ENCODE measurements at regions not wholly inside any gene's neighbourhood (a gene's known extent, or its start where the extent isn't known, plus 50 kb on each side); places are given as distances from the start of the nearest gene placed in this dataset.

- Histone ChIP-seq H3K9me3 (ENCODE audit: control insufficient read depth, low read depth, low read length) (no peaks in the 10 kb centered on the region), H3K4me2 (ENCODE audit: control insufficient read depth, extremely low read depth, insufficient read depth, low read depth, low read length) (no peak overlapping the region), H3K9me1 (ENCODE audit: control insufficient read depth, extremely low read depth, insufficient read depth, low read length) (no peaks in the 10 kb centered on the region), H3K9ac (ENCODE audit: control insufficient read depth, extremely low read depth, insufficient read depth, low read length) (no peak overlapping the region), H3K4me1 (ENCODE audit: control insufficient read depth, extremely low read depth, insufficient read depth, low read length) (no peaks in the 10 kb centered on the region), H3K27me3 (ENCODE audit: control insufficient read depth, extremely low read depth, insufficient read depth, low read length) (no peaks in the 10 kb centered on the region), H2AFZ (ENCODE audit: control insufficient read depth, low read length) (no peak overlapping the region), H4K20me1 (ENCODE audit: control insufficient read depth, extremely low read depth, insufficient read depth, low read length) (no peaks in the 10 kb centered on the region), H3K79me2 (ENCODE audit: control insufficient read depth, insufficient read depth, low read length) (no peaks in the 10 kb centered on the region), H3K36me3 (ENCODE audit: control insufficient read depth in 2 of 2, extremely low read depth in 1 of 2, insufficient read depth in 2 of 2, low read length in 2 of 2) (no peaks in the 10 kb centered on the region), H3K27ac (ENCODE audit: control insufficient read depth, insufficient read depth, low read length) (no peak overlapping the region), H3K4me3 (ENCODE audit: control insufficient read depth in 2 of 3, extremely low read depth in 1 of 3, insufficient read depth in 2 of 3, low read depth in 1 of 3, low read length in 3 of 3) (no peak overlapping the region)
- FAIRE-seq (no peak), DNase-seq (ENCODE audit: low read depth, low spot score) (no peak)
- dilution Hi-C loops (cut with MboI; ENCODE audit: extremely low pct_ligation_motif_present, low sequenced_read_pairs): no loop called here
- TF ChIP-seq CTCF (optimal IDR thresholded peaks at IDR 0.05 in 1 of 3, IDR thresholded peaks at IDR 0.05 in 1 of 3, conservative IDR thresholded peaks at IDR 0.05 in 1 of 3; ENCODE audit: extremely low read depth in 1 of 3, insufficient read depth in 2 of 3, low read length in 3 of 3) (no peak), EZH2 (IDR thresholded peaks at IDR 0.05; ENCODE audit: low read length) (no peak)
Observed at GRCh38 chr11:24286238-24286637, 210.6 kb upstream of the LUZP2 start.

GRCh38 chr11:24289301-24289700 lies 207.6 kb upstream of the LUZP2 start:
- no peak overlapping the region for H3K9ac ChIP-seq (ENCODE audit: control insufficient read depth, extremely low read depth, insufficient read depth, low read length)
- no peaks in the 10 kb centered on the region for H3K4me1 ChIP-seq (ENCODE audit: control insufficient read depth, extremely low read depth, insufficient read depth, low read length)
- dilution Hi-C loops (cut with MboI; ENCODE audit: extremely low pct_ligation_motif_present, low sequenced_read_pairs): no loop called here
- no peak overlapping the region for H3K27ac ChIP-seq (ENCODE audit: control insufficient read depth, insufficient read depth, low read length)
- no peak for DNase-seq (ENCODE audit: low read depth, low spot score)
- H2AFZ ChIP-seq (ENCODE audit: control insufficient read depth, low read length): no peak overlapping the region
- no peaks in the 10 kb centered on the region for H3K27me3 ChIP-seq (ENCODE audit: control insufficient read depth, extremely low read depth, insufficient read depth, low read length)
- TF ChIP-seq EZH2 (IDR thresholded peaks at IDR 0.05; ENCODE audit: low read length) (no peak), CTCF (optimal IDR thresholded peaks at IDR 0.05 in 1 of 3, IDR thresholded peaks at IDR 0.05 in 1 of 3, conservative IDR thresholded peaks at IDR 0.05 in 1 of 3; ENCODE audit: extremely low read depth in 1 of 3, insufficient read depth in 2 of 3, low read length in 3 of 3) (no peak)
- no peaks in the 10 kb centered on the region for H3K79me2 ChIP-seq (ENCODE audit: control insufficient read depth, insufficient read depth, low read length)
- H3K4me3 ChIP-seq (ENCODE audit: control insufficient read depth in 2 of 3, extremely low read depth in 1 of 3, insufficient read depth in 2 of 3, low read depth in 1 of 3, low read length in 3 of 3): no peak overlapping the region
- H3K4me2 ChIP-seq (ENCODE audit: control insufficient read depth, extremely low read depth, insufficient read depth, low read depth, low read length): no peak overlapping the region
- no peak for FAIRE-seq
- no peaks in the 10 kb centered on the region for H3K36me3 ChIP-seq (ENCODE audit: control insufficient read depth in 2 of 2, extremely low read depth in 1 of 2, insufficient read depth in 2 of 2, low read length in 2 of 2)
- H3K9me3 ChIP-seq (ENCODE audit: control insufficient read depth, low read depth, low read length): no peaks in the 10 kb centered on the region
- H4K20me1 ChIP-seq (ENCODE audit: control insufficient read depth, extremely low read depth, insufficient read depth, low read length): no peaks in the 10 kb centered on the region
- no peaks in the 10 kb centered on the region for H3K9me1 ChIP-seq (ENCODE audit: control insufficient read depth, extremely low read depth, insufficient read depth, low read length)
